ENCODE measurements at regions not wholly inside any gene's neighbourhood (a gene's known extent, or its start where the extent isn't known, plus 50 kb on each side); places are given as distances from the start of the nearest gene placed in this dataset.

DNA sequence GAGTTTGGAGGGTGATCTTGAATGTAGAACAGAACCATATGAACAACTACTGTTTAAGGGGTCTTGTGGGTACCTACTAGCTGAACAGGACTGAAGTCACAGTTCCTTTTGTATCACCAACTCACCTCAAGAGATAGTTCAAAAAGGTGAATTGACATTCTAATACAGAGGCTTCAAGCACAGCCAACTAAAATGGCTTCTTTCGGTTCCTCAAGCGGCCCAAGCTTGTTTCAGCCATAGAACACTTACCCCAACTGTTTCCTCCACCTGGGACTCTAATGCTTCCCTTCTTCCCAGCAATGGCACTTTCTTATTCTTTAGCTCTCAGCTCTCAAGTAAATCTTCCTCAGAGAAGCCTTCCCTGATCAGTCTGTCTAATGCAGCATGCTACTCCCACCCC lies 277.5 kb upstream of the GK2 start:
- DNase-seq (ENCODE audit: insufficient read length, low spot score, missing footprints): no peak
- H3K9me3 ChIP-seq (ENCODE audit: low read depth, low read length): no peaks in the 10 kb centered on the region
- TF ChIP-seq, protein P1, sequence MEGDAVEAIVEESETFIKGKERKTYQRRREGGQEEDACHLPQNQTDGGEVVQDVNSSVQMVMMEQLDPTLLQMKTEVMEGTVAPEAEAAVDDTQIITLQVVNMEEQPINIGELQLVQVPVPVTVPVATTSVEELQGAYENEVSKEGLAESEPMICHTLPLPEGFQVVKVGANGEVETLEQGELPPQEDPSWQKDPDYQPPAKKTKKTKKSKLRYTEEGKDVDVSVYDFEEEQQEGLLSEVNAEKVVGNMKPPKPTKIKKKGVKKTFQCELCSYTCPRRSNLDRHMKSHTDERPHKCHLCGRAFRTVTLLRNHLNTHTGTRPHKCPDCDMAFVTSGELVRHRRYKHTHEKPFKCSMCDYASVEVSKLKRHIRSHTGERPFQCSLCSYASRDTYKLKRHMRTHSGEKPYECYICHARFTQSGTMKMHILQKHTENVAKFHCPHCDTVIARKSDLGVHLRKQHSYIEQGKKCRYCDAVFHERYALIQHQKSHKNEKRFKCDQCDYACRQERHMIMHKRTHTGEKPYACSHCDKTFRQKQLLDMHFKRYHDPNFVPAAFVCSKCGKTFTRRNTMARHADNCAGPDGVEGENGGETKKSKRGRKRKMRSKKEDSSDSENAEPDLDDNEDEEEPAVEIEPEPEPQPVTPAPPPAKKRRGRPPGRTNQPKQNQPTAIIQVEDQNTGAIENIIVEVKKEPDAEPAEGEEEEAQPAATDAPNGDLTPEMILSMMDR (IDR thresholded peaks at IDR 0.05; ENCODE audit: extremely low read depth, low read depth, low read length): no peak
- no peak overlapping the region for H2AFZ ChIP-seq (ENCODE audit: low read length)
- H3K36me3 ChIP-seq (ENCODE audit: insufficient read depth, low read length): no peaks in the 10 kb centered on the region
- no peaks in the 10 kb centered on the region for H3K27me3 ChIP-seq (ENCODE audit: insufficient read depth, low read length)
- no peaks in the 10 kb centered on the region for H3K4me1 ChIP-seq (ENCODE audit: insufficient read depth, low read length)
- H3K79me2 ChIP-seq (ENCODE audit: insufficient read depth, low read length): no peaks in the 10 kb centered on the region
- H4K20me1 ChIP-seq (ENCODE audit: insufficient read depth, low read length): no peaks in the 10 kb centered on the region
- no peak overlapping the region for H3K27ac ChIP-seq (ENCODE audit: low read depth, low read length)
- no peak overlapping the region for H3K4me3 ChIP-seq (ENCODE audit: insufficient read depth, low read length)
- H3K4me2 ChIP-seq (ENCODE audit: insufficient read depth, low read length): no peak overlapping the region

DNA sequence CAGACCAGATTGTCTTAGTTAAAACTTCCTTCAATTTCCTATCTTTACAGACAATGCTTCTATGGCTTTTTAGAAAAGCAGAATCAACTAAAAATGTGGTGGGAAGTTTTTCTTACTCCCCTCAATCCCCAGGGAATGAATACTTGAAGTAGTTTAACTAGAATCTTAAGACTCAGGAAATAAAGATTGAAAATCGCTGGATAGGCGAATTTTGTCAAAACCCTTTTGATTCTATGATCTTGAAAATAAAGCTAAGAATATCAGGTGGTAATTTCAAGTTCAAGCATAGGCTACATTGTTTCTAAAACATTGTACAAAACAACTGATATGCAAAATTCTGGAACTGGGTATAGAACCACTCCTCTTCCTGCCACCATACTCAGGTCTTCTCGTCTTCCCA lies 276.5 kb upstream of the GK2 start:
- no peaks in the 10 kb centered on the region for H4K20me1 ChIP-seq (ENCODE audit: insufficient read depth, low read length)
- H3K27ac ChIP-seq (ENCODE audit: low read depth, low read length): no peak overlapping the region
- H3K9me3 ChIP-seq (ENCODE audit: low read depth, low read length): no peaks in the 10 kb centered on the region
- H3K4me2 ChIP-seq (ENCODE audit: insufficient read depth, low read length): no peak overlapping the region
- H2AFZ ChIP-seq (ENCODE audit: low read length): no peak overlapping the region
- H3K79me2 ChIP-seq (ENCODE audit: insufficient read depth, low read length): no peaks in the 10 kb centered on the region
- H3K4me1 ChIP-seq (ENCODE audit: insufficient read depth, low read length): no peaks in the 10 kb centered on the region
- H3K36me3 ChIP-seq (ENCODE audit: insufficient read depth, low read length): no peaks in the 10 kb centered on the region
- H3K27me3 ChIP-seq (ENCODE audit: insufficient read depth, low read length): no peaks in the 10 kb centered on the region
- TF ChIP-seq, protein P1 (IDR thresholded peaks at IDR 0.05; ENCODE audit: extremely low read depth, low read depth, low read length): no peak
- no peak for DNase-seq (ENCODE audit: insufficient read length, low spot score, missing footprints)
- no peak overlapping the region for H3K4me3 ChIP-seq (ENCODE audit: insufficient read depth, low read length)

DNA sequence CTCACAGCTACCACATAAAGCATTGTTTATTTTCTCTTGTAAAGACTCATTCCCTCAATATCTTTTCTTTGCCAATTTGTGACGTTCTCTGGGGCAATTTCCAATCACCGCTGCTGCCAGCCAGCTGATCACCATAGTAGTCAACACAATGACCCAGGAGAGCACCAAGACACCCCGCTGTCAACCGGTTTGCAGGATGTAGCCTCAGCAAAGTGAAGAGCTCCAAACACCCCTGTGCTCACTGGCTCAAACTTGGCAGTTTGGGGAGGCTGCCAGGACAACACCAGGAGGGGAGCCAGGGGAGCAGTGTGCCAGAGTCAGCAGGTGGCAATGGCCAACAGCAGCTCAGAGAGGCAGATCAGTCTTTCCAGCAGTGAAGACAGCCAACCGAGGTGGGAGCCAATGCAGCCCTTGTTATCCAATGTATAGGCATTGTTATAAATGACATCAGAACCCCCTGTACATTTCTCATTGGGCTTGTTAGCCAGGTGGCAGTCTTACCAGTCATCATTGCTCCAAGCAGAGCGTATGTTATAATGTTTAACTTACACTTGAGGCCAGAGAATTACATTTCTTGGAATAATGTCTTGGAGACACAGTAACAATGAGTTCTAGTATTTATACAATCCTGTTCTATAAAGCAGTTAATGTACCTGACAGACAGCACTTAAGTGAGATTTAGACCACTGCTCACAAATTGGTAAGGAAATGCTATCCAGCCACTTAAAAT lies 274.9 kb upstream of the GK2 start:
- Histone ChIP-seq H2AFZ (ENCODE audit: low read length) (no peak overlapping the region), H3K79me2 (ENCODE audit: insufficient read depth, low read length) (no peaks in the 10 kb centered on the region), H3K4me3 (ENCODE audit: insufficient read depth, low read length) (no peak overlapping the region), H3K27ac (ENCODE audit: low read depth, low read length) (no peak overlapping the region), H3K36me3 (ENCODE audit: insufficient read depth, low read length) (no peaks in the 10 kb centered on the region), H3K4me2 (ENCODE audit: insufficient read depth, low read length) (no peak overlapping the region), H4K20me1 (ENCODE audit: insufficient read depth, low read length) (no peaks in the 10 kb centered on the region), H3K27me3 (ENCODE audit: insufficient read depth, low read length) (no peaks in the 10 kb centered on the region), H3K9me3 (ENCODE audit: low read depth, low read length) (no peaks in the 10 kb centered on the region), H3K4me1 (ENCODE audit: insufficient read depth, low read length) (no peaks in the 10 kb centered on the region)
- TF ChIP-seq, protein P1 (IDR thresholded peaks at IDR 0.05; ENCODE audit: extremely low read depth, low read depth, low read length): no peak
- no peak for DNase-seq (ENCODE audit: insufficient read length, low spot score, missing footprints)

DNA sequence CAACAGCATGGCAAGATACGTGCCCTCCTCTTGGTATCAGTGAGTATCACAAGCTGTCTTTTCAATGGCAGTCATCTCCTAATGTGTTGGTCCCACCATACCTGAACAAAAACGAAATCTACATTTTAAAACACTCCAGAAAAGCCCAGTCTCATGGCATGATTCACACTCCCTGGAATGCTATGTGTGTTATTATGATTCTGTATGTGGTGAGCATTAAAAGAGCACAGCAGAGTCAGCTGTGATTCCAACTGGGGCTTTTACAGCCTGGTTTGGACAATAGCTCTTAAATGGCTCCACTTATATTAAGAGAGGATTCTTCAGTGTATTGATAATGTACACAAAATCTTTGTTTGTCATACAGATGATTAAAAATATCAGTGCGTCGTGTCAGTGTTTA lies 274.1 kb upstream of the GK2 start:
- Histone ChIP-seq H3K27me3 (ENCODE audit: insufficient read depth, low read length) (no peaks in the 10 kb centered on the region), H3K4me1 (ENCODE audit: insufficient read depth, low read length) (no peaks in the 10 kb centered on the region), H2AFZ (ENCODE audit: low read length) (no peak overlapping the region), H3K27ac (ENCODE audit: low read depth, low read length) (no peak overlapping the region), H3K79me2 (ENCODE audit: insufficient read depth, low read length) (no peaks in the 10 kb centered on the region), H3K4me2 (ENCODE audit: insufficient read depth, low read length) (no peak overlapping the region), H3K36me3 (ENCODE audit: insufficient read depth, low read length) (no peaks in the 10 kb centered on the region), H3K9me3 (ENCODE audit: low read depth, low read length) (no peaks in the 10 kb centered on the region), H3K4me3 (ENCODE audit: insufficient read depth, low read length) (no peak overlapping the region), H4K20me1 (ENCODE audit: insufficient read depth, low read length) (no peaks in the 10 kb centered on the region)
- TF ChIP-seq, protein P1 (IDR thresholded peaks at IDR 0.05; ENCODE audit: extremely low read depth, low read depth, low read length): no peak
- DNase-seq (ENCODE audit: insufficient read length, low spot score, missing footprints): no peak
